Fibroblast of peridontal ligament (primary cell): ENCODE measurements at regions not wholly inside any gene's neighbourhood (a gene's known extent, or its start where the extent isn't known, plus 50 kb on each side); places are given as distances from the start of the nearest gene placed in this dataset.

ENCODE experiments used
- DNase-seq: peaks from one replicate; pipeline ENCODE4 v3.0.0-alpha.2; 2010; ENCODE audit errors: extremely low read depth

- DNase-seq = peak; percentile 66
Observed at GRCh38 chr10:25113191-25114035, 61.4 kb upstream of the GPR158 start.

GRCh38 chr10:25114036-25114411 is 60.8 kb upstream of the GPR158 start:
- DNase-seq = no peak

GRCh38 chr10:25117757-25118156 is 57.0 kb upstream of the GPR158 start:
- no peak for DNase-seq

GRCh38 chr10:25120188-25120587 is 54.6 kb upstream of the GPR158 start:
- DNase-seq = no peak
